ENCODE measurements at regions not wholly inside any gene's neighbourhood (a gene's known extent, or its start where the extent isn't known, plus 50 kb on each side); places are given as distances from the start of the nearest gene placed in this dataset.
A peak's percentile ranks its signal among the peaks of the same experiment; 100 is the strongest.

DNA sequence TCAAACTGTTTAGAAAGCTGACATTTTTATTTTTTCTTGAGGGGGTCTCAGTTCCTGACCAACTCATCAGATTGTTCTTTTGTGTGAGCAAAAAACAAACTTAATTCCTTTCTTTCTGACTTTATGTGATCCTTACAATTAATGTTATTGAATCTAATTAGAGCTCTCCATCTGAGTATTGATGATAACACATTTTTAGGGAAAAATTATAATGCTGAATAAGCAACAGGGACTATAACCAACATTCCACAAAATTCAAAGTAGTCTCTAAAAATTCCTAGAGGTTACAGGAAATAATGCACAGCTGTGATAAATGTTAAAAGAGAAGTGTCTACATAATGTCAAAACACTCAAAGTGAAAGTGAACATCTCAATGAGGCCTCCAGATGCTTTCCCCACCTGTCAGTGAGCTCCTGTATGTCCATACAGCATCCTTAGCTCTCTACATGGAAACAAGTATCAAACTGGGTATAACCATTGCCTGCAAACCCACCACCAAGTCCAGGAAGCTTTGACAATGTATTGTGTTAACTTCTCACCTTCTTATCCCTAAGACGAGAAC lies 786.0 kb upstream of the SLC39A10 start:
- Histone ChIP-seq H3K27ac (ENCODE audit: extremely low read length, insufficient read depth, low read length) (no peak overlapping the region), H3K9ac (ENCODE audit: insufficient read depth, low read depth, low read length) (no peak overlapping the region), H4K20me1 (ENCODE audit: insufficient read depth, low read length) (no peaks in the 10 kb centered on the region), H3K4me1 (ENCODE audit: insufficient read depth, low read length) (no peaks in the 10 kb centered on the region), H3K79me2 (ENCODE audit: insufficient read depth, low read length) (no peaks in the 10 kb centered on the region), H3K27me3 (ENCODE audit: control insufficient read depth in 1 of 2, insufficient read depth in 2 of 2, low read length in 2 of 2) (no peaks in the 10 kb centered on the region), H3K4me3 (replicated peaks in 1 of 3; ENCODE audit: insufficient read depth in 1 of 3, low read depth in 2 of 3, low read length in 3 of 3) (no peak overlapping the region), H3K36me3 (replicated peaks in 1 of 2; ENCODE audit: control insufficient read depth in 1 of 2, insufficient read depth in 2 of 2, low read length in 2 of 2) (no peaks in the 10 kb centered on the region), H3K4me2 (ENCODE audit: low read depth, low read length) (no peak overlapping the region), H2AFZ (ENCODE audit: low read length) (peak overlapping the region; percentile 15), H3K9me3 (ENCODE audit: low read length) (no peaks in the 10 kb centered on the region)
- POLR2A ChIA-PET, result no interaction called here
- in situ Hi-C loops (cut with HindIII; ENCODE audit: extremely low pct_ligation_motif_present, low pct_unique_long_range_greater_than_20kb), result no loop called here
- CTCF ChIA-PET (ENCODE audit: low intra/inter-chr PET ratio, low total read pairs), result no interaction called here
- ATAC-seq (no peak), FAIRE-seq (no peak), DNase-seq (ENCODE audit: low spot score) (no peak)
- WGBS (ENCODE audit: low lambda C conversion rate), result 4% methylated on average over 1 of the region's 1 CpG
- TF ChIP-seq ELF3 (CRISPR knock-in tag; IDR thresholded peaks at IDR 0.05) (no peak), MAFK (conservative IDR thresholded peaks at IDR 0.05 in 1 of 2, IDR thresholded peaks at IDR 0.05 in 1 of 2; ENCODE audit: low read length in 2 of 2) (peak; percentile 49 to 64; a peak in 3 of 4 replicates), MAFF (IDR thresholded peaks at IDR 0.05; ENCODE audit: low read depth, low read length) (peak; percentile 67), ZNF619 (CRISPR knock-in tag; IDR thresholded peaks at IDR 0.05) (no peak), PHF21A (CRISPR knock-in tag; IDR thresholded peaks at IDR 0.05) (no peak), SOX13 (IDR thresholded peaks at IDR 0.05) (no peak), SOX13 (CRISPR knock-in tag; conservative IDR thresholded peaks at IDR 0.05 in 1 of 2, IDR thresholded peaks at IDR 0.05 in 1 of 2) (no peak), FOXJ3 (CRISPR knock-in tag; IDR thresholded peaks at IDR 0.05; ENCODE audit: borderline replicate concordance) (no peak)
- intact Hi-C loops (cut with micrococcal nuclease; ENCODE audit: unreplicated experiment), result loop anchor here (5.0 kb wide), 1 partner anchor 446 kb away; no protein-coding TSS in a partner anchor
- BruUV-seq (replicated peaks), result no TSS peak

DNA sequence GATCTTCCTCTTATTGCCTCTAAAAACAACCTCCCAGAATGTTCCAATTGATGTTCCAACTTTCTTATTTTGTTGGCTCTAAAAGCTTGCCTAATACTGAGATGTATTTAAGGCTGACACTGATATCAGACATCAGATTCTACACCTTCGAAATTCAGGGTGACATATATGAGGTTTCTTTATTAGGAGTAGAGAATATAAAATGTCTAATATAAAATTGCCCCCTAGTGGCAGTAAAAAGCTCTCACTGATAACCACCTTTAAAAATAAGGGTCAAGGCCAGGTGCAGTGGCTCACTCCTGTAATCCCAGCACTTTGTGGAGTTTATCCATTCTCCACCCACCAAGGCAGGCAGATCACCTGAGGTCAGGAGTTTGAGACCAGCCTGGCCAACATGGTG lies 789.7 kb upstream of the SLC39A10 start:
- Histone ChIP-seq H3K27me3 (ENCODE audit: control insufficient read depth in 1 of 2, insufficient read depth in 2 of 2, low read length in 2 of 2) (no peaks in the 10 kb centered on the region), H3K4me1 (ENCODE audit: insufficient read depth, low read length) (no peaks in the 10 kb centered on the region), H3K9ac (ENCODE audit: insufficient read depth, low read depth, low read length) (no peak overlapping the region), H3K4me3 (replicated peaks in 1 of 3; ENCODE audit: insufficient read depth in 1 of 3, low read depth in 2 of 3, low read length in 3 of 3) (no peak overlapping the region), H3K79me2 (ENCODE audit: insufficient read depth, low read length) (no peaks in the 10 kb centered on the region), H3K9me3 (ENCODE audit: low read length) (no peaks in the 10 kb centered on the region), H3K27ac (ENCODE audit: extremely low read length, insufficient read depth, low read length) (no peak overlapping the region), H3K4me2 (ENCODE audit: low read depth, low read length) (no peak overlapping the region), H2AFZ (ENCODE audit: low read length) (no peak overlapping the region), H3K36me3 (replicated peaks in 1 of 2; ENCODE audit: control insufficient read depth in 1 of 2, insufficient read depth in 2 of 2, low read length in 2 of 2) (no peaks in the 10 kb centered on the region), H4K20me1 (ENCODE audit: insufficient read depth, low read length) (no peaks in the 10 kb centered on the region)
- ATAC-seq, result peak; percentile 52
- DNase-seq (ENCODE audit: low spot score), result no peak
- CTCF ChIA-PET (ENCODE audit: low intra/inter-chr PET ratio, low total read pairs), result no interaction called here
- WGBS (ENCODE audit: low lambda C conversion rate), result 2% methylated on average over 1 of the region's 1 CpG
- BruUV-seq (replicated peaks), result no TSS peak
- POLR2A ChIA-PET, result no interaction called here
- no peak for FAIRE-seq
- in situ Hi-C loops (cut with HindIII; ENCODE audit: extremely low pct_ligation_motif_present, low pct_unique_long_range_greater_than_20kb), result no loop called here
- intact Hi-C loops (cut with micrococcal nuclease; ENCODE audit: unreplicated experiment), result loop anchor here (5.0 kb wide), 1 partner anchor 320 kb away; no protein-coding TSS in a partner anchor
- TF ChIP-seq ESRRA (CRISPR knock-in tag; IDR thresholded peaks at IDR 0.05; ENCODE audit: low read depth) (no peak), ZMYM4 (CRISPR knock-in tag; IDR thresholded peaks at IDR 0.05) (no peak), CTCF (CRISPR knock-in tag; IDR thresholded peaks at IDR 0.05) (0 out of 2 replicates have a peak, but pooled peaks have one; percentile 11), ZNF12 (CRISPR knock-in tag; IDR thresholded peaks at IDR 0.05) (no peak), NFKB2 (CRISPR knock-in tag; IDR thresholded peaks at IDR 0.05; ENCODE audit: borderline replicate concordance) (no peak), NR2F6 (IDR thresholded peaks at IDR 0.05) (peak; percentile 63), NR2F6 (CRISPR knock-in tag; IDR thresholded peaks at IDR 0.05) (0 out of 2 replicates have a peak, but pooled peaks have one; percentile 25), GATA4 (IDR thresholded peaks at IDR 0.05; ENCODE audit: borderline replicate concordance, low read depth) (no peak), ZFP1 (CRISPR knock-in tag; IDR thresholded peaks at IDR 0.05) (no peak), ZFP36L2 (CRISPR knock-in tag; IDR thresholded peaks at IDR 0.05) (no peak), MIXL1 (CRISPR knock-in tag; IDR thresholded peaks at IDR 0.05) (no peak), HINFP (CRISPR knock-in tag; IDR thresholded peaks at IDR 0.05; ENCODE audit: low read depth) (no peak)
